HepG2 (cell line): ENCODE measurements at regions not wholly inside any gene's neighbourhood (a gene's known extent, or its start where the extent isn't known, plus 50 kb on each side); places are given as distances from the start of the nearest gene placed in this dataset.

Source experiments
- ATAC-seq: fragments of 200-7000 bp; cut with Tn5 transposase; 3 replicates; pipeline ENCODE4 v1.9.1; 2020; ENCODE audit warnings: mild to moderate bottlenecking, moderate library complexity
- BruUV-seq: library from RNA; stranded (reverse); fragments of 400-500 nt; replicated peaks from 2 replicates; lab custom pipeline; 2021; lab: Mats Ljungman, UMichigan
- CTCF ChIA-PET: fragments of 300-600 bp; formaldehyde crosslinking; extraction: SDS; loops from one replicate; lab custom pipeline; 2021; ENCODE audit warnings: low total read pairs, inconsistent platforms, low intra/inter-chr PET ratio; lab: Yijun Ruan, JAX
- POLR2A ChIA-PET: fragments of 350-600 bp; sonication (Branson Sonifier 250); formaldehyde crosslinking; loops from one replicate; lab custom pipeline; 2020; ENCODE audit warnings: antibody characterized with exemption, inconsistent platforms; lab: Yijun Ruan, JAX
- DNase-seq: peaks from one replicate; pipeline ENCODE4 v3.0.0-alpha.2; 2015; ENCODE audit warnings: low spot score
- FAIRE-seq: peaks from 3 replicates; lab custom pipeline; 2011; peaks lifted over from hg19 to GRCh38; lab: Jason Lieb, UNC
- H2AFZ ChIP-seq: one replicate; pipeline ENCODE4 v1.6.1; 2011; ENCODE audit warnings: low read length, inconsistent platforms
- H3K27ac ChIP-seq: fragments of 300-600 bp; 3 replicates; pipeline ENCODE4 v1.8.0; 2011; ENCODE audit warnings: mixed run types, mild to moderate bottlenecking, mixed read lengths, low read length, inconsistent platforms; ENCODE audit not compliant: insufficient read depth; ENCODE audit errors: extremely low read length
- H3K27me3 ChIP-seq, 2 experiments: fragments of 200-600 bp in 1 of 2; 2 replicates in 1 of 2; 3 replicates in 1 of 2; pipeline versions ENCODE4 v1.6.0 to v1.8.0; 2011; ENCODE audit warnings: low read length in 2 of 2, mild to moderate bottlenecking in 2 of 2, moderate library complexity in 2 of 2, inconsistent platforms in 1 of 2; ENCODE audit not compliant: insufficient read depth in 2 of 2, control insufficient read depth in 1 of 2
- H3K36me3 ChIP-seq, 2 experiments: fragments of 200-600 bp in 1 of 2; replicated peaks in 1 of 2; 2 replicates in 1 of 2; 3 replicates in 1 of 2; pipeline versions ENCODE4 v1.5.1 to v1.8.0; 2011; ENCODE audit warnings: low read length in 2 of 2, inconsistent platforms in 1 of 2; ENCODE audit not compliant: insufficient read depth in 2 of 2, control insufficient read depth in 1 of 2
- H3K4me1 ChIP-seq: 2 replicates; pipeline ENCODE4 v1.5.1; 2012; ENCODE audit warnings: low read length, inconsistent platforms; ENCODE audit not compliant: insufficient read depth
- H3K4me2 ChIP-seq: 2 replicates; pipeline ENCODE4 v1.6.0; 2011; ENCODE audit warnings: low read depth, low read length, inconsistent platforms
- H3K4me3 ChIP-seq, 3 experiments: fragments of 200-600 bp in 1 of 3; sonication (generic), shearing (Covaris generic) in 1 of 3; replicated peaks in 1 of 3; 2 replicates each; pipeline ENCODE4 v1.5.1; 2011 to 2016; ENCODE audit warnings: low read length in 3 of 3, inconsistent platforms in 2 of 3, low read depth in 2 of 3, mild to moderate bottlenecking in 2 of 3, control low read depth in 1 of 3, mixed read lengths in 1 of 3; ENCODE audit not compliant: insufficient read depth in 1 of 3
- H3K79me2 ChIP-seq: one replicate; pipeline ENCODE4 v1.6.1; 2011; ENCODE audit warnings: low read length, inconsistent platforms; ENCODE audit not compliant: insufficient read depth
- H3K9ac ChIP-seq: 2 replicates; pipeline ENCODE4 v1.6.0; 2011; ENCODE audit warnings: mild to moderate bottlenecking, low read depth, low read length, inconsistent platforms; ENCODE audit not compliant: insufficient read depth
- H3K9me3 ChIP-seq: 2 replicates; pipeline ENCODE4 v1.5.1; 2012; ENCODE audit warnings: mild to moderate bottlenecking, low read length
- H4K20me1 ChIP-seq: 2 replicates; pipeline ENCODE4 v1.6.0; 2011; ENCODE audit warnings: inconsistent platforms, mild to moderate bottlenecking, low read length, moderate library complexity; ENCODE audit not compliant: insufficient read depth
- FOSL1 ChIP-seq: sonication (generic); formaldehyde crosslinking; IDR thresholded peaks from 2 replicates; pipeline ENCODE4 v1.9.0; 2021; ENCODE audit warnings: missing genetic modification reagents, borderline replicate concordance
- FOXA3 ChIP-seq: IDR thresholded peaks from 2 replicates; pipeline ENCODE4 v1.6.1; 2016; ENCODE audit warnings: missing genetic modification reagents, missing compliant biosample characterization
- JUNB ChIP-seq: sonication (generic); formaldehyde crosslinking; IDR thresholded peaks from 2 replicates; pipeline ENCODE4 v1.8.0; 2022; ENCODE audit warnings: missing genetic modification reagents, mild to moderate bottlenecking, borderline replicate concordance
- KLF15 ChIP-seq: sonication (generic); formaldehyde crosslinking; IDR thresholded peaks from 2 replicates; pipeline ENCODE4 v1.8.1; 2023; ENCODE audit warnings: borderline replicate concordance, mild to moderate bottlenecking, inconsistent platforms, missing genetic modification reagents, mixed read lengths
- LCORL ChIP-seq, 2 experiments: fragments of 450-650 bp in 1 of 2; sonication (generic) in 1 of 2; formaldehyde crosslinking in 1 of 2; IDR thresholded peaks; 2 replicates each; pipeline versions ENCODE4 v1.5.0 to v1.6.1; 2017 to 2020; ENCODE audit warnings: antibody characterized with exemption in 1 of 2, missing genetic modification reagents in 1 of 2
- SIN3A ChIP-seq: IDR thresholded peaks from 2 replicates; pipeline ENCODE4 v1.6.1; 2011; ENCODE audit warnings: low read depth, mild to moderate bottlenecking, control low read depth, low read length, borderline replicate concordance
- ZBTB25 ChIP-seq: IDR thresholded peaks from 2 replicates; pipeline ENCODE4 v1.6.1; 2018; ENCODE audit warnings: missing genetic modification reagents
- ZFP36L1 ChIP-seq: sonication (generic); formaldehyde crosslinking; IDR thresholded peaks from 2 replicates; pipeline ENCODE4 v1.8.0; 2022; ENCODE audit warnings: mild to moderate bottlenecking, missing genetic modification reagents, moderate library complexity
- ZNF205 ChIP-seq: IDR thresholded peaks from 2 replicates; pipeline ENCODE4 v1.6.1; 2018; ENCODE audit warnings: missing biosample characterization, missing genetic modification reagents
- ZNF678 ChIP-seq: sonication (generic); formaldehyde crosslinking; IDR thresholded peaks from 2 replicates; pipeline ENCODE4 v1.4.0; 2020; ENCODE audit warnings: mild to moderate bottlenecking, missing genetic modification reagents
- WGBS: methylation state at CpG from one replicate; pipeline ENCODE4 v1.1.6; 2017; ENCODE audit warnings: low lambda C conversion rate; 5-methylcytosine and 5-hydroxymethylcytosine counted together
- in situ Hi-C: cut with HindIII; loops from 2 replicates; pipeline ENCODE4 v1.10.0; 2017; ENCODE audit warnings: low pct_unique_long_range_greater_than_20kb; ENCODE audit not compliant: extremely low pct_ligation_motif_present
- intact Hi-C: fragments of 100-400 bp; cut with micrococcal nuclease; formaldehyde crosslinking; loops from one replicate; pipeline ENCODE4 v1.10.0; 2022; ENCODE audit not compliant: unreplicated experiment

GRCh38 chr1:215473943-215474342, 93.2 kb upstream of the KCTD3 start:
- H4K20me1 ChIP-seq: no peaks in the 10 kb centered on the region
- POLR2A ChIA-PET: no interaction called here
- H3K36me3 ChIP-seq: no peaks in the 10 kb centered on the region
- ATAC-seq (no peak), FAIRE-seq (no peak), DNase-seq (no peak)
- intact Hi-C loops: no loop called here
- no peaks in the 10 kb centered on the region for H3K79me2 ChIP-seq
- H3K4me1 ChIP-seq: no peaks in the 10 kb centered on the region
- H3K9me3 ChIP-seq: no peaks in the 10 kb centered on the region
- CTCF ChIA-PET: no interaction called here
- H3K27ac ChIP-seq: no peak overlapping the region
- WGBS: 0% methylated on average over 4 of the region's 4 CpGs
- no peak overlapping the region for H3K4me3 ChIP-seq
- no peak overlapping the region for H2AFZ ChIP-seq
- no peaks in the 10 kb centered on the region for H3K27me3 ChIP-seq
- TF ChIP-seq ZNF678 (CRISPR knock-in tag) (no peak), ZNF205 (CRISPR knock-in tag) (no peak), JUNB (no peak), ZFP36L1 (no peak), FOSL1 (CRISPR knock-in tag) (no peak), SIN3A (no peak), LCORL (IDR thresholded peaks at IDR 0.05) (no peak), LCORL (CRISPR knock-in tag; IDR thresholded peaks at IDR 0.05) (no peak), ZBTB25 (no peak), KLF15 (CRISPR knock-in tag) (no peak), FOXA3 (no peak)
- TF ChIP-seq, all 625 proteins: peak for 0
- no peak overlapping the region for H3K9ac ChIP-seq
- H3K4me2 ChIP-seq: no peak overlapping the region
- BruUV-seq: no TSS peak
- in situ Hi-C loops: no loop called here
